ENCODE measurements at regions not wholly inside any gene's neighbourhood (a gene's known extent, or its start where the extent isn't known, plus 50 kb on each side); places are given as distances from the start of the nearest gene placed in this dataset.

DNA sequence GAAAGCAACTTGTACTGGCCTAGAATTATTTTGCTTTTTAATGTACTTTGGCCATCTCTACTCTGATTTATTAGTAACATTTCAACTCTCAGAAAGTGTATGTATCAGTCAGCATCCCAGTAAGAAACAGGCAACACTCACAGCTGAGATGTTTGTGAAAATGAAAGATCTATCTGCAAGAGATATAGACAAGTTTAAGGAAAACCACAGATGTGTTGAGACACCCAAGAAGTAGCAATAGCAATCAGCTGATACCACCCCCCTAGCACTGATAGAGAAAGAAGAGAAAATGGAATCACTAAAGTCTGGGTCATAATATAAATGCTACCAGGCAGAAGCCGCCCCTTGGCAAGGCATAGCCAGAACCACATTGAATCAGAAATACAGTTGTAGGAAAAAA, 372.0 kb downstream of the ARAP2 start:
- TF ChIP-seq CEBPB (IDR thresholded peaks at IDR 0.05), result no peak
- TF ChIP-seq, protein P1, sequence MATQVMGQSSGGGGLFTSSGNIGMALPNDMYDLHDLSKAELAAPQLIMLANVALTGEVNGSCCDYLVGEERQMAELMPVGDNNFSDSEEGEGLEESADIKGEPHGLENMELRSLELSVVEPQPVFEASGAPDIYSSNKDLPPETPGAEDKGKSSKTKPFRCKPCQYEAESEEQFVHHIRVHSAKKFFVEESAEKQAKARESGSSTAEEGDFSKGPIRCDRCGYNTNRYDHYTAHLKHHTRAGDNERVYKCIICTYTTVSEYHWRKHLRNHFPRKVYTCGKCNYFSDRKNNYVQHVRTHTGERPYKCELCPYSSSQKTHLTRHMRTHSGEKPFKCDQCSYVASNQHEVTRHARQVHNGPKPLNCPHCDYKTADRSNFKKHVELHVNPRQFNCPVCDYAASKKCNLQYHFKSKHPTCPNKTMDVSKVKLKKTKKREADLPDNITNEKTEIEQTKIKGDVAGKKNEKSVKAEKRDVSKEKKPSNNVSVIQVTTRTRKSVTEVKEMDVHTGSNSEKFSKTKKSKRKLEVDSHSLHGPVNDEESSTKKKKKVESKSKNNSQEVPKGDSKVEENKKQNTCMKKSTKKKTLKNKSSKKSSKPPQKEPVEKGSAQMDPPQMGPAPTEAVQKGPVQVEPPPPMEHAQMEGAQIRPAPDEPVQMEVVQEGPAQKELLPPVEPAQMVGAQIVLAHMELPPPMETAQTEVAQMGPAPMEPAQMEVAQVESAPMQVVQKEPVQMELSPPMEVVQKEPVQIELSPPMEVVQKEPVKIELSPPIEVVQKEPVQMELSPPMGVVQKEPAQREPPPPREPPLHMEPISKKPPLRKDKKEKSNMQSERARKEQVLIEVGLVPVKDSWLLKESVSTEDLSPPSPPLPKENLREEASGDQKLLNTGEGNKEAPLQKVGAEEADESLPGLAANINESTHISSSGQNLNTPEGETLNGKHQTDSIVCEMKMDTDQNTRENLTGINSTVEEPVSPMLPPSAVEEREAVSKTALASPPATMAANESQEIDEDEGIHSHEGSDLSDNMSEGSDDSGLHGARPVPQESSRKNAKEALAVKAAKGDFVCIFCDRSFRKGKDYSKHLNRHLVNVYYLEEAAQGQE (IDR thresholded peaks at IDR 0.05; ENCODE audit: low read depth), result no peak
- no peak for TF ChIP-seq TAF1 (IDR thresholded peaks at IDR 0.05; ENCODE audit: low read depth)
- TF ChIP-seq EGR1 (IDR thresholded peaks at IDR 0.05), result no peak
- no peak for TF ChIP-seq TCF12 (IDR thresholded peaks at IDR 0.05; ENCODE audit: low read depth)
- no peak for TF ChIP-seq FOXM1 (IDR thresholded peaks at IDR 0.05; ENCODE audit: borderline replicate concordance, low read depth)
- TF ChIP-seq NFIC (IDR thresholded peaks at IDR 0.05), result no peak
- no peak for TF ChIP-seq ZBTB7A (IDR thresholded peaks at IDR 0.05; ENCODE audit: low read depth)
- no peak for TF ChIP-seq EP300 (IDR thresholded peaks at IDR 0.05; ENCODE audit: borderline replicate concordance)
- no peak for TF ChIP-seq CREB1 (IDR thresholded peaks at IDR 0.05; ENCODE audit: low read depth)
- TF ChIP-seq YY1 (IDR thresholded peaks at IDR 0.05; ENCODE audit: low read depth), result no peak
- TF ChIP-seq TEAD4 (IDR thresholded peaks at IDR 0.05), result no peak
- TF ChIP-seq RAD21 (IDR thresholded peaks at IDR 0.05; ENCODE audit: low read depth), result no peak
- TF ChIP-seq, protein P2, sequence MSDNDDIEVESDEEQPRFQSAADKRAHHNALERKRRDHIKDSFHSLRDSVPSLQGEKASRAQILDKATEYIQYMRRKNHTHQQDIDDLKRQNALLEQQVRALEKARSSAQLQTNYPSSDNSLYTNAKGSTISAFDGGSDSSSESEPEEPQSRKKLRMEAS (IDR thresholded peaks at IDR 0.05), result no peak
- TF ChIP-seq, protein P3, sequence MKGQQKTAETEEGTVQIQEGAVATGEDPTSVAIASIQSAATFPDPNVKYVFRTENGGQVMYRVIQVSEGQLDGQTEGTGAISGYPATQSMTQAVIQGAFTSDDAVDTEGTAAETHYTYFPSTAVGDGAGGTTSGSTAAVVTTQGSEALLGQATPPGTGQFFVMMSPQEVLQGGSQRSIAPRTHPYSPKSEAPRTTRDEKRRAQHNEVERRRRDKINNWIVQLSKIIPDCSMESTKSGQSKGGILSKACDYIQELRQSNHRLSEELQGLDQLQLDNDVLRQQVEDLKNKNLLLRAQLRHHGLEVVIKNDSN (IDR thresholded peaks at IDR 0.05), result no peak

DNA sequence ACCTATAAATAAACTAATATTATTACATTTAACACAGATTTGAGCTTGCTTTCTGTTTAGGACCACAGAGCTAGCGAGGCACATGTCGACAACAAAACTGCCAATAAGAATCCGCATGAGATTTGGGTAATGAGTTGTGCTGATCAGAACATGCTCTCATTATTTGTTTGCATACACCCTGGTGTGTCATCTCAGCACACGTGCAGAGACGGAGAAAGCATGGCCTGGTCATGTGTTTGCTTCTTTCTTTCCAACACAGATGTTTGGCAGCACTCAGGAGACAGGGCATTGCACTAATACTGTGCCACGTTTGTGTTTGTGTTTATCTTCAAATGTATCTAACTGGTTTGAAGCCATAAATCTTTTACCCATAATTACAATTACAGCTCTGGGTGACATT, 364.8 kb downstream of the ARAP2 start:
- no peak for TF ChIP-seq TAF1 (IDR thresholded peaks at IDR 0.05; ENCODE audit: low read depth)
- TF ChIP-seq, protein P3 (IDR thresholded peaks at IDR 0.05), result no peak
- TF ChIP-seq YY1 (IDR thresholded peaks at IDR 0.05; ENCODE audit: low read depth), result no peak

DNA sequence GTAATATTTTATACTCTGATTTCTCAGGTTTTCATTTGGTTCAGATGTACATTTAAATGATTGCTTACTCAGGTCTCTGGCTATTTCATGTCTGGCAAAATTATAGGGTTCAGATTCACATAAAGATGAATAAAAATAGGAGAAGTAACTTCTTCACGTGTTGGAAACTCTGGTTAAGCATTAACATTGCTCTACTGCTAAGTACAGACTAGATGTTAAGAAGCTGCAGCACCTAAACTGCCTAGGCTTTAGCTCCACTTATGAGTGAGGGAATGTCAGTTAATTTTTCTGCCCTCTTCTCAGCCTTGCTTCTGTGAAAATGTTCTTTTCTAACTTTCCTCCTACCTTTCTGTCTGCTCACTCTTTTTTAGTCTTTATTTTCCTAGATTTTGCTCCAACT, 361.2 kb downstream of the ARAP2 start:
- no peak for TF ChIP-seq TEAD4 (IDR thresholded peaks at IDR 0.05)
- TF ChIP-seq CEBPB (IDR thresholded peaks at IDR 0.05), result no peak
- TF ChIP-seq EP300 (IDR thresholded peaks at IDR 0.05; ENCODE audit: borderline replicate concordance), result no peak
- TF ChIP-seq CREB1 (IDR thresholded peaks at IDR 0.05; ENCODE audit: low read depth), result no peak
- no peak for TF ChIP-seq EGR1 (IDR thresholded peaks at IDR 0.05)
- TF ChIP-seq, protein P1 (IDR thresholded peaks at IDR 0.05; ENCODE audit: low read depth), result no peak
- no peak for TF ChIP-seq NFIC (IDR thresholded peaks at IDR 0.05)
- TF ChIP-seq, protein P2 (IDR thresholded peaks at IDR 0.05), result no peak
- TF ChIP-seq YY1 (IDR thresholded peaks at IDR 0.05; ENCODE audit: low read depth), result no peak
- TF ChIP-seq FOXM1 (IDR thresholded peaks at IDR 0.05; ENCODE audit: borderline replicate concordance, low read depth), result no peak
- TF ChIP-seq RAD21 (IDR thresholded peaks at IDR 0.05; ENCODE audit: low read depth), result no peak
- TF ChIP-seq, protein P3 (IDR thresholded peaks at IDR 0.05), result no peak
- TF ChIP-seq ZBTB7A (IDR thresholded peaks at IDR 0.05; ENCODE audit: low read depth), result no peak
- TF ChIP-seq TCF12 (IDR thresholded peaks at IDR 0.05; ENCODE audit: low read depth), result no peak
- no peak for TF ChIP-seq TAF1 (IDR thresholded peaks at IDR 0.05; ENCODE audit: low read depth)

DNA sequence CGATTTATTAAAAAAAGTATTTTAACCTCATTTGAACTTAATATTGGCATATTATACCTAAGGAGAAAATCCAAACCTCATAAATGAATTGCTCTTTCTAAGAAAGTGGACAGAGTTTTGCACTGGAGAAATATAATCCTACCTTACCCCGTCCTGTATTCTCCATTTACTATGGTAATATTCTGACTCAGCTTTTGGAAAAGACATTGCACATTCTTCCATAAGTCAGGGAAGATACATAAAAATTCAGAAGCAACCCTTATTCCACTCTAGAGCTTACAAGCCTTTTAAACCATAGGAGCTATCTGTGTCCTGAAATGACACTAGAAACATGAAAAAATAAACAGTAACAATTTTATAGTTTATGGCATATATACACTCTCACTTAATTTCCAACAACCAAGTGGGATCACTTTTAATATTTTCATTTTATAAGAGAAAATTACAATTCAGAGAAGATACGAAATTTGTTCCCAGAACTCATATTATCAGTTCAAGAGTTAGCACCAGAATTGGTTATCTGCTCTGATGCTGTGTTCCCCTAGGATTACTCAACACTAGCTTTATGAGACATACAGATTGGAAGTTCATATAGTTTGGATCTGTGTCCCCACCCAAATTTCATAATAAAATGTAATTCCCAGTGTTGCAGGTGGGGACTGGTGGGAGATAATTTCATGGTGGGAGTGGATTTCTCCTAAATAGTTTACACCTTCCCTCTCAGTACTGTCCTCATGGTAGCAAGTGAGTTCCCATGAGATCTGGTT, 359.4 kb downstream of the ARAP2 start:
- TF ChIP-seq RAD21 (IDR thresholded peaks at IDR 0.05; ENCODE audit: low read depth), result no peak
- no peak for TF ChIP-seq TAF1 (IDR thresholded peaks at IDR 0.05; ENCODE audit: low read depth)
- no peak for TF ChIP-seq ZBTB7A (IDR thresholded peaks at IDR 0.05; ENCODE audit: low read depth)
- no peak for TF ChIP-seq EGR1 (IDR thresholded peaks at IDR 0.05)
- TF ChIP-seq FOXM1 (IDR thresholded peaks at IDR 0.05; ENCODE audit: borderline replicate concordance, low read depth), result no peak
- no peak for TF ChIP-seq CEBPB (IDR thresholded peaks at IDR 0.05)
- TF ChIP-seq NFIC (IDR thresholded peaks at IDR 0.05), result no peak
- TF ChIP-seq, protein P2 (IDR thresholded peaks at IDR 0.05), result no peak
- TF ChIP-seq TEAD4 (IDR thresholded peaks at IDR 0.05), result no peak
- TF ChIP-seq, protein P3 (IDR thresholded peaks at IDR 0.05), result no peak
